Keratinocyte (primary cell): ENCODE measurements at regions not wholly inside any gene's neighbourhood (a gene's known extent, or its start where the extent isn't known, plus 50 kb on each side); places are given as distances from the start of the nearest gene placed in this dataset.

ENCODE experiments used
- EZH2 ChIP-seq: IDR thresholded peaks from one replicate; pipeline ENCODE4 v1.6.1; 2012; ENCODE audit warnings: inconsistent platforms, mild to moderate bottlenecking, low read length, moderate library complexity
- TF ChIP-seq, protein P1 (sequence below), 3 experiments: IDR thresholded peaks in 1 of 3; conservative IDR thresholded peaks in 1 of 3; optimal IDR thresholded peaks in 1 of 3; 2 replicates in 2 of 3; 3 replicates in 1 of 3; pipeline versions ENCODE3 to v1.5.1; 2011; ENCODE audit warnings: low read length in 3 of 3, mild to moderate bottlenecking in 3 of 3, moderate library complexity in 2 of 3, control low read depth in 1 of 3, inconsistent platforms in 1 of 3; ENCODE audit not compliant: insufficient read depth in 2 of 3; ENCODE audit errors: extremely low read depth in 1 of 3

GRCh38 chr21:20800106-20800505 lies 198.1 kb upstream of the NCAM2 start:
- TF ChIP-seq, protein P1, sequence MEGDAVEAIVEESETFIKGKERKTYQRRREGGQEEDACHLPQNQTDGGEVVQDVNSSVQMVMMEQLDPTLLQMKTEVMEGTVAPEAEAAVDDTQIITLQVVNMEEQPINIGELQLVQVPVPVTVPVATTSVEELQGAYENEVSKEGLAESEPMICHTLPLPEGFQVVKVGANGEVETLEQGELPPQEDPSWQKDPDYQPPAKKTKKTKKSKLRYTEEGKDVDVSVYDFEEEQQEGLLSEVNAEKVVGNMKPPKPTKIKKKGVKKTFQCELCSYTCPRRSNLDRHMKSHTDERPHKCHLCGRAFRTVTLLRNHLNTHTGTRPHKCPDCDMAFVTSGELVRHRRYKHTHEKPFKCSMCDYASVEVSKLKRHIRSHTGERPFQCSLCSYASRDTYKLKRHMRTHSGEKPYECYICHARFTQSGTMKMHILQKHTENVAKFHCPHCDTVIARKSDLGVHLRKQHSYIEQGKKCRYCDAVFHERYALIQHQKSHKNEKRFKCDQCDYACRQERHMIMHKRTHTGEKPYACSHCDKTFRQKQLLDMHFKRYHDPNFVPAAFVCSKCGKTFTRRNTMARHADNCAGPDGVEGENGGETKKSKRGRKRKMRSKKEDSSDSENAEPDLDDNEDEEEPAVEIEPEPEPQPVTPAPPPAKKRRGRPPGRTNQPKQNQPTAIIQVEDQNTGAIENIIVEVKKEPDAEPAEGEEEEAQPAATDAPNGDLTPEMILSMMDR (optimal IDR thresholded peaks at IDR 0.05 in 1 of 3, IDR thresholded peaks at IDR 0.05 in 1 of 3, conservative IDR thresholded peaks at IDR 0.05 in 1 of 3; ENCODE audit: extremely low read depth in 1 of 3, insufficient read depth in 2 of 3, low read length in 3 of 3), result no peak
- no peak for TF ChIP-seq EZH2
